K562 (cell line): ENCODE measurements at regions not wholly inside any gene's neighbourhood (a gene's known extent, or its start where the extent isn't known, plus 50 kb on each side); places are given as distances from the start of the nearest gene placed in this dataset.

ENCODE experiments used
- CHCHD3 ChIP-seq: fragments of 250-450 bp; sonication (Bioruptor Pico); IDR thresholded peaks from 2 replicates; pipeline ENCODE4 v2.1.2; 2022; ENCODE audit warnings: mild to moderate bottlenecking
- CXXC5 ChIP-seq: fragments of 250-450 bp; sonication (Bioruptor Pico); IDR thresholded peaks from 2 replicates; pipeline ENCODE4 v1.8.0; 2022; ENCODE audit warnings: inconsistent platforms, mild to moderate bottlenecking, moderate library complexity
- E2F1 ChIP-seq: sonication (generic); formaldehyde crosslinking; IDR thresholded peaks from 2 replicates; pipeline ENCODE4 v1.8.1; 2023; ENCODE audit warnings: mild to moderate bottlenecking, missing genetic modification reagents, moderate library complexity
- ELF4 ChIP-seq: fragments of 450-650 bp; formaldehyde crosslinking; IDR thresholded peaks from 2 replicates; pipeline ENCODE4 v1.4.0; 2022; ENCODE audit warnings: missing genetic modification characterization
- ETS1 ChIP-seq: conservative IDR thresholded peaks from 2 replicates; pipeline ENCODE4 v1.6.1; 2011; ENCODE audit warnings: low read depth, mild to moderate bottlenecking, low read length; ENCODE audit not compliant: control insufficient read depth
- FOXK2 ChIP-seq, 2 experiments: fragments of 450-650 bp; IDR thresholded peaks in 1 of 2; conservative IDR thresholded peaks in 1 of 2; 2 replicates each; pipeline ENCODE4 v1.6.1; 2016; ENCODE audit warnings: low read depth in 2 of 2, mild to moderate bottlenecking in 1 of 2
- JUNB ChIP-seq: fragments of 450-650 bp; formaldehyde crosslinking; conservative IDR thresholded peaks from 2 replicates; pipeline ENCODE4 v1.4.0; 2020; ENCODE audit warnings: mild to moderate bottlenecking
- MCM7 ChIP-seq, 2 experiments: fragments of 450-650 bp; IDR thresholded peaks; 2 replicates each; pipeline ENCODE4 v1.6.1; 2016 to 2018
- MYBL2 ChIP-seq, 2 experiments: fragments of 450-650 bp in 1 of 2; sonication (generic) in 1 of 2; formaldehyde crosslinking in 1 of 2; IDR thresholded peaks; 2 replicates each; pipeline versions ENCODE4 v1.6.1 to v1.8.1; 2017 to 2022; ENCODE audit warnings: borderline replicate concordance in 1 of 2, inconsistent platforms in 1 of 2, low read depth in 1 of 2, mild to moderate bottlenecking in 1 of 2, missing genetic modification reagents in 1 of 2, moderate library complexity in 1 of 2
- NCOA1 ChIP-seq: fragments of 450-650 bp; IDR thresholded peaks from 2 replicates; pipeline ENCODE4 v1.6.1; 2016; ENCODE audit warnings: low read depth
- NFXL1 ChIP-seq: fragments of 450-650 bp; formaldehyde crosslinking; IDR thresholded peaks from 2 replicates; pipeline ENCODE4 v1.4.0; 2021; ENCODE audit warnings: mild to moderate bottlenecking
- SOX6 ChIP-seq: fragments of 450-650 bp; IDR thresholded peaks from 2 replicates; pipeline ENCODE4 v1.6.1; 2014; ENCODE audit warnings: mild to moderate bottlenecking
- TBL1XR1 ChIP-seq, 2 experiments: IDR thresholded peaks; 2 replicates each; pipeline ENCODE4 v1.6.1; 2012; ENCODE audit warnings: improper control_type of control experiment in 2 of 2, low read length in 2 of 2, mild to moderate bottlenecking in 1 of 2
- TCFL5 ChIP-seq: fragments of 250-450 bp; sonication (Bioruptor Pico); conservative IDR thresholded peaks from 2 replicates; pipeline ENCODE4 v1.6.1; 2021; ENCODE audit warnings: mild to moderate bottlenecking, moderate library complexity, matching md5 sums
- TFE3 ChIP-seq: fragments of 450-650 bp; formaldehyde crosslinking; IDR thresholded peaks from 2 replicates; pipeline ENCODE4 v1.4.0; 2020; ENCODE audit warnings: mild to moderate bottlenecking, mixed read lengths
- ZNF197 ChIP-seq: fragments of 200-800 bp; sonication (Bioruptor generic); IDR thresholded peaks from 2 replicates; pipeline ENCODE4 v1.6.1; 2016; ENCODE audit warnings: low read depth, missing genetic modification characterization, missing compliant biosample characterization
- ZNF311 ChIP-seq: fragments of 250-450 bp; sonication (Bioruptor Pico); IDR thresholded peaks from 2 replicates; pipeline ENCODE4 v1.4.0; 2020; ENCODE audit warnings: mild to moderate bottlenecking, moderate library complexity
- ZSCAN32 ChIP-seq: fragments of 450-650 bp; formaldehyde crosslinking; IDR thresholded peaks from 2 replicates; pipeline ENCODE4 v1.4.0; 2020; ENCODE audit warnings: mild to moderate bottlenecking, moderate library complexity
- TF ChIP-seq, protein P1 (sequence below): sonication (generic); formaldehyde crosslinking; IDR thresholded peaks from 2 replicates; pipeline ENCODE4 v1.8.0; 2022; ENCODE audit warnings: mild to moderate bottlenecking, missing genetic modification reagents, borderline replicate concordance
- TF ChIP-seq, protein P2 (sequence below): fragments of 150-350 bp; IDR thresholded peaks from 2 replicates; pipeline ENCODE4 v1.6.1; 2014; ENCODE audit warnings: low read depth, mild to moderate bottlenecking, low read length, borderline replicate concordance

GRCh38 chr17:33904476-33904875 lies 350.6 kb upstream of the CCL2 start (continued):
- TF ChIP-seq ZNF197 (CRISPR knock-in tag) = no peak
- no peak for TF ChIP-seq NFXL1
- peak; percentile 21 to 80; a peak in 2 of 4 replicates for TF ChIP-seq TBL1XR1 (IDR thresholded peaks at IDR 0.05; ENCODE audit: low read length in 2 of 2)
- no peak for TF ChIP-seq MCM7 (IDR thresholded peaks at IDR 0.05)
- TF ChIP-seq FOXK2 (conservative IDR thresholded peaks at IDR 0.05 in 1 of 2, IDR thresholded peaks at IDR 0.05 in 1 of 2; ENCODE audit: low read depth in 2 of 2) = no peak
- no peak for TF ChIP-seq CHCHD3 (CRISPR knock-in tag)
- no peak for TF ChIP-seq E2F1 (CRISPR knock-in tag)
- no peak for TF ChIP-seq JUNB (CRISPR knock-in tag)
- no peak for TF ChIP-seq ZNF311 (CRISPR knock-in tag)
- TF ChIP-seq SOX6 = peak; percentile 88
- no peak for TF ChIP-seq TCFL5 (CRISPR knock-in tag)
- TF ChIP-seq, protein P1, sequence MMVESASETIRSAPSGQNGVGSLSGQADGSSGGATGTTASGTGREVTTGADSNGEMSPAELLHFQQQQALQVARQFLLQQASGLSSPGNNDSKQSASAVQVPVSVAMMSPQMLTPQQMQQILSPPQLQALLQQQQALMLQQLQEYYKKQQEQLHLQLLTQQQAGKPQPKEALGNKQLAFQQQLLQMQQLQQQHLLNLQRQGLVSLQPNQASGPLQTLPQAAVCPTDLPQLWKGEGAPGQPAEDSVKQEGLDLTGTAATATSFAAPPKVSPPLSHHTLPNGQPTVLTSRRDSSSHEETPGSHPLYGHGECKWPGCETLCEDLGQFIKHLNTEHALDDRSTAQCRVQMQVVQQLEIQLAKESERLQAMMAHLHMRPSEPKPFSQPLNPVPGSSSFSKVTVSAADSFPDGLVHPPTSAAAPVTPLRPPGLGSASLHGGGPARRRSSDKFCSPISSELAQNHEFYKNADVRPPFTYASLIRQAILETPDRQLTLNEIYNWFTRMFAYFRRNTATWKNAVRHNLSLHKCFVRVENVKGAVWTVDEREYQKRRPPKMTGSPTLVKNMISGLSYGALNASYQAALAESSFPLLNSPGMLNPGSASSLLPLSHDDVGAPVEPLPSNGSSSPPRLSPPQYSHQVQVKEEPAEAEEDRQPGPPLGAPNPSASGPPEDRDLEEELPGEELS = no peak
- TF ChIP-seq TFE3 = no peak
- TF ChIP-seq ETS1 = no peak
- peak; percentile 64; the same call in 1 of the 2 replicates for TF ChIP-seq NCOA1
- peak; percentile 48; the same call in 1 of the 2 replicates for TF ChIP-seq CXXC5
- TF ChIP-seq MYBL2 (IDR thresholded peaks at IDR 0.05; ENCODE audit: low read depth) = no peak
- no peak for TF ChIP-seq MYBL2 (CRISPR knock-in tag; IDR thresholded peaks at IDR 0.05; ENCODE audit: borderline replicate concordance)
- no peak for TF ChIP-seq ZSCAN32
- TF ChIP-seq, protein P2, sequence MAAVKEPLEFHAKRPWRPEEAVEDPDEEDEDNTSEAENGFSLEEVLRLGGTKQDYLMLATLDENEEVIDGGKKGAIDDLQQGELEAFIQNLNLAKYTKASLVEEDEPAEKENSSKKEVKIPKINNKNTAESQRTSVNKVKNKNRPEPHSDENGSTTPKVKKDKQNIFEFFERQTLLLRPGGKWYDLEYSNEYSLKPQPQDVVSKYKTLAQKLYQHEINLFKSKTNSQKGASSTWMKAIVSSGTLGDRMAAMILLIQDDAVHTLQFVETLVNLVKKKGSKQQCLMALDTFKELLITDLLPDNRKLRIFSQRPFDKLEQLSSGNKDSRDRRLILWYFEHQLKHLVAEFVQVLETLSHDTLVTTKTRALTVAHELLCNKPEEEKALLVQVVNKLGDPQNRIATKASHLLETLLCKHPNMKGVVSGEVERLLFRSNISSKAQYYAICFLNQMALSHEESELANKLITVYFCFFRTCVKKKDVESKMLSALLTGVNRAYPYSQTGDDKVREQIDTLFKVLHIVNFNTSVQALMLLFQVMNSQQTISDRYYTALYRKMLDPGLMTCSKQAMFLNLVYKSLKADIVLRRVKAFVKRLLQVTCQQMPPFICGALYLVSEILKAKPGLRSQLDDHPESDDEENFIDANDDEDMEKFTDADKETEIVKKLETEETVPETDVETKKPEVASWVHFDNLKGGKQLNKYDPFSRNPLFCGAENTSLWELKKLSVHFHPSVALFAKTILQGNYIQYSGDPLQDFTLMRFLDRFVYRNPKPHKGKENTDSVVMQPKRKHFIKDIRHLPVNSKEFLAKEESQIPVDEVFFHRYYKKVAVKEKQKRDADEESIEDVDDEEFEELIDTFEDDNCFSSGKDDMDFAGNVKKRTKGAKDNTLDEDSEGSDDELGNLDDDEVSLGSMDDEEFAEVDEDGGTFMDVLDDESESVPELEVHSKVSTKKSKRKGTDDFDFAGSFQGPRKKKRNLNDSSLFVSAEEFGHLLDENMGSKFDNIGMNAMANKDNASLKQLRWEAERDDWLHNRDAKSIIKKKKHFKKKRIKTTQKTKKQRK = no peak
- TF ChIP-seq ELF4 (CRISPR knock-in tag) = no peak
